Fibroblast of skin of scalp (primary cell): ENCODE measurements at regions not wholly inside any gene's neighbourhood (a gene's known extent, or its start where the extent isn't known, plus 50 kb on each side); places are given as distances from the start of the nearest gene placed in this dataset.

Experiments used
- DNase-seq: peaks from one replicate; pipeline ENCODE4 v3.0.0-alpha.2; 2013

GRCh38 chr5:33299621-33300208 is 141.1 kb upstream of the TARS1 start:
- peak; percentile 73 for DNase-seq

GRCh38 chr5:33300209-33300742 is 140.5 kb upstream of the TARS1 start:
- no peak for DNase-seq

GRCh38 chr5:33303579-33304095 is 137.1 kb upstream of the TARS1 start:
- no peak for DNase-seq

GRCh38 chr5:33304601-33305000 is 136.2 kb upstream of the TARS1 start:
- DNase-seq: no peak

DNA sequence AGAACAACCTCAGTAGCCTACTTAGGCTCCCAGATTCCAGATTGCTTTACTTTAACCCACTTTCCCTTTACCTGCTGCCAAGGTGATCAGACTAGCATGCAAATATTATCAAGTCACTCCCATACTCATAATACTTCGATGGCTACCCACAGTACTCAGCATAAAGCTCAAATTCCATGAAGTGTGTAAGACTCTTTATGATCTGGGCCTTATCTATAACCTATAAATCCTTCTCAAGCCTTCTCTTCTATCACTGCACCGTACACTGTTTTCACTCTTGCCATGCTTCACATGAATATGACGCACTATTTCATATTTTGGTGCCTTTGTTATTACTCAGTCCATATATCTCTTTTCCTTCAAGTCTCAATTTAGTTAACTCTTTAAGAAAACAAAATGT is 135.2 kb upstream of the TARS1 start:
- DNase-seq: no peak

GRCh38 chr5:33306758-33307157 is 134.0 kb upstream of the TARS1 start:
- peak; percentile 43 for DNase-seq

DNA sequence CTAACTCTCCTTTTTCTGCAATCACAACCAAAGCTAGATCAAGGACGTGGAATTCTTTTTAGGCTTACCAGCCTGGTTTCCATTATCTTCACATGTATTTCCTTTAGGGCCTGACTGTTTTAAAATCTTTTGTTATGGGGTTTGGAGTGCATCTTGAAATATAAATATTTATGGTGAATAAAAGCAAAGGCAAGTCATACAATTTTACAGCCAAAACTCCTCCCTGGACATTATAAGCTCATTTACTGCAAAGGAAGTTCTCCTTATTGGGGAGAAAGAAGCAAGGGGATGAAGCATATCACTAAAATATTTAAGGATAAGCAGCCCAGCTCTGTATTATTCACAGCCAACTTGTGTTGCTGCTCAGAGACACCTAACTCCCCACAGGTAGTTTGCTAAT is 132.2 kb upstream of the TARS1 start:
- no peak for DNase-seq

- DNase-seq: no peak
Measured at GRCh38 chr5:33309068-33309467, 131.7 kb upstream of the TARS1 start.

DNA sequence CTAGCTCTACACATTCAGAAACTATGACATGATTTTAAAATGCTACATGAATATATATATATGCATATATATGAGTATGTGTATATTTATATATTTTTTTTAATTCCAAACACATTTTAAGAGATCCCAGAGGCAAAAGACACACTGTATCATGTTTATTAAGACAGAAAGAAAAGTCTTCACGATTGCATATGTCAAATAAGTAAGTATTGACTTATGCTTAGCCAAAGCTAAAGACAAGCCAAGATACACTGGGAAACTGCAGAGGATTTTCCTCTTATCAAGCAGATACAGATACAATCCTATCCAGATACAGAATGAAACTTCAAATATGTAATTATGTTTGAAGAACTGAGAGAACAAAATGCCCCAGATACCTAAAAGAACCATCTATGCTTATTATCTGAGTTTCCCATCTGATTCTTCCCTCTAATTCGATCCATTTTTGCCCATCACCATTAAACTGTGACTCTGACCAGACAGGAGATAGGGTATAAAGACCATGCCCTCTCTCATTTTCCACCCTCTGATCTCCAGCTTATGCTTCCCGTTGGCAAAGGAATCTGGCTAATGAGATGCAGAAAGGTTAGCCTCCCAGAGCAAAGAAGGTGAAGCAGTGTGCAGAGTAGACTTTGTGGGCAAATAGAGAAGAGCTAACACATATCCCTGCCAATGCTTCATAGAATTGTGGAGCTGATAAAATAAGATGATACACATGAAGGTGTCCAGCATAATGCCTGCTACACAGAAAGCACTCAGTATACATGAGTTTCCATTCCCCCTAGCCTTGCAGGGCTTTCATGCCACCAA is 131.0 kb upstream of the TARS1 start:
- DNase-seq: no peak

DNA sequence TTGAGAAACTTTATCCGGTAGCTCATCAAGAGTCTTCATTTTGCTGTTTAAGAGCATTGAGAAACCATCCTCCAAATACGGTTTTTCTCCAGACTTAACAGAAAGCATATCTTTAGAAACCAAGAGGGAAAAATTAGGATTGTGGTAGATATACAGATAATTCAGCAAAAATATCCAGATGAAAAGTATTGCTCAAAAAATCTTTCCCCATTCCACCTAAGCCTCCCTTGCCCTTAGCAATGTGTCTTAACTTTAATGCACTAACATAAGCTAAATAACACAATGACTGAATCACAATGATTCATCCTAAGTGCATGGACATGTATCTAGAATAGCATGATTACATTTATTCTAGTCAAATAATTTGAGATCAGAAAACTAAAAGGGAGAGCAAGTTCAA is 130.3 kb upstream of the TARS1 start:
- DNase-seq: peak; percentile 87

DNA sequence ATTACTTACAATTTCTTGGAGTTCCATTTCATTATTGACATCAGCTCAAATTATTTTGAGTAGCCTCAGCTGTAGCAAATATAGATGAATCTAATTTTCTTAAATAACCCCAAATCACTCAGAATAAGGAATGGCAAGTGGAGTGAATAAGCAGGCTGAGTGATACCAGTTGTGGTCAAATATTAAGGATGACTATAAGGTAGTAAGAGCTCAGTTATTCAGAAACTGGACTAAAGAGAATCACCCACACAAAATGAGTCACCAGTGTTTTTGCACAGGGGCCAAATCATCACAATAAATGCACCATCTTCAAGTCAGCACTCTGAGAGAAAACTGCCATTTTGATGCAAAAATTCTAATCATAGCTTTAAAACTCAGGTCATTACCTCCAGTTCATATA is 128.9 kb upstream of the TARS1 start:
- DNase-seq: peak; percentile 89

GRCh38 chr5:33312571-33313549 is 127.9 kb upstream of the TARS1 start:
- DNase-seq: peak; percentile 85

GRCh38 chr5:33315189-33315588 is 125.6 kb upstream of the TARS1 start:
- peak; percentile 32 for DNase-seq

- DNase-seq: no peak
Measured at GRCh38 chr5:33316773-33317172, 124.0 kb upstream of the TARS1 start.

DNA sequence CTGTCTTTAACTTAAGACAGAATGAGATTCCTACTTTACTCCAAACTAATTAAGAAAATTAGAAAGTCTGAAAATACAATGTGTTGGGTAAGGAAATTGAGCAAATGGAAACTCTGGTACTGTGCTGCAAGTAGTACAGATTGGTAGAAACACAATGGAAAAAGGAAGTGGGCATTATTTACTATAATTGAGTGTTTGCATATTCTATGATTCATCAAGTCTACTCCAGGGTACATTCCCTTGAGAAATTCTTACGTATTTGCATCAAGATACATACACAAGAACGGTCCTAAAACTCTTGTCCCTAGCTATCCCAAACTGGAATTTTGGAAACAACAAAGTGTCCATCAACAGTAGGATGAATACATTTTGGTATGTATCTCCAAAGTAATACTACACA is 123.5 kb upstream of the TARS1 start:
- peak; percentile 32 for DNase-seq

- DNase-seq: no peak
Measured at GRCh38 chr5:33319151-33319550, 121.6 kb upstream of the TARS1 start.

DNA sequence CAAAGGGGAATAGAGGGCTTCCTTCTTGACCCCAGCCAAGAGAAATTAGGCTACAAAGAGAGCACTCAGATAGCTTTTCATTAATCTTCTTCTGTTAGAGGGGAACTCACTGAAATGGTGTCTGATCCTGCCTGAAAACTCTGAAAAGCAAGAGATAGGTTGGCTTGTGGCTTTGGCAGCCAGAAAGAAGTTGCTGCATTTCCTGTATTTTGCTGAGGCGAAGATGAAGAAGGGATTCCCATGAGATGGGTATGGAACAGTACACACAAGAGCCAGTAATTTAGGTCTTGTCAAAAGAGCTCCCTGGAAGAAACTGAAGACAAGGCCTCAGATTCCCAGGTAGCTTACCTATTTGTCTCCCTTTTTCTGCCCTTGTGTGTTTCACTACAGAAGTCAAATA is 120.9 kb upstream of the TARS1 start:
- DNase-seq: peak; percentile 49

DNA sequence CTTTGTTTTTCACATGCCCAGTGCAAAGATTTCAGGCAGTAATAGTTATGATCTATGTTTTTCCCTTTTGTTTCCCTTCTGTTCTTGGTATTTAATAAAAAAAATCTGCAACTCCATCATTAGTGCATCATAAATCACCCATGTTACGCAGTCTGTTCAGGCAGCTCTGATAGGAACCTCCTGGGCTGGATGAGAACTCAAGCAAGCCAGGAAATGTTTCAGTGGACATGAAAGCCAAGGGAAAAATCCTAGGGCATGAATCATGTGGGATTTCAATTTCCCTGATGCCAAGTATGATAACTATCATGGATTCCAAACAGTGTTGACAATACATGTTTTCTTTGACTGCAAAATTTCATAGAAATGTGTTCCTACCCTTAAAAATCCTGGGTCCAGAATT is 119.7 kb upstream of the TARS1 start:
- peak; percentile 97 for DNase-seq

GRCh38 chr5:33322632-33323031 is 118.1 kb upstream of the TARS1 start:
- DNase-seq: no peak

DNA sequence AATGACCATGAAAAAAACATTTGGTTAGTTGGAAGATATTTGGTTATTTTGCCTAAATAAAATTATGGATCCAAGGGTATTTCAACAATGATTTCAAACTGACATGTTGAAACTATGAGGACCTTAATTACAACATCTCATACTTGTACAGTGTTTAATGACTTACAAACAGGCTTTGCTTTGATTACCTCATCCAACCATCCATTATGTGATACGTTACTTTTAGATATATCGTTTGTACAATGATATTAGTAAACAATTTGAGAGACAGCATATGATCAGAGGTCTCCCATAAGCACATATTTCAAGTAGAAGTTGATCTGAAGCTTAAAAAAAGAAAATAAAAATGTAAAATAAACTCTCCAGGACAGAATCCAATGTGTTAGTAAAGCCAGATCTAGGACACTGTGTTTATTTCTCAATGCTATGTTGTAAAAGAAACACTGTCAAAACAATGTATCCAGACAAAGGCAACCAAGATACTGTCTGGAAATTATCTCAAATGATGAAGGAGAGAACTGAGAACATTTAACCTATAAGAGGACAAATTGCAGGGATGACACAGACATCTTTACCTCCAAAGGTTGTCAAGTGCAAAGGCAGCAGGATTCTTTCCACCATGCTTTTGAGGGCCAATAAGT is 116.0 kb upstream of the TARS1 start:
- DNase-seq: no peak

DNA sequence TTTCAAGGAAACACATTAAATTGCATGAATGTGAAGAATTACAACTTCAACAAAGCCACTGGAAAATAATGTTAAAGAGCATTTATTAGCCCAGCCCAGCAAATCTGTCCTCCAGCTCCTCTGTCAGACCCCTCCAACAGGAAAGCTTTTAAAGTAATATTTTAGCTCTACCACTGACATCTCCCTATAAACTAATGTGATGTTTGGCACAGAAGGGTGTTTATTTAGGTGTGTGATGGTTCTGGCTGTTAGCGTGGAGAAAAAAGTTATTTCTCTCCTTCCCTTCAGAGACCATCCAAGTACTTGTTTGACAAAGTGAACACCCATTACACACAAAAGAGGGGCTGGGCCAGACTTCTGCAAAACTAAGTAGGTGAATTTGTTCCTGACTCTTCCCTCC is 111.9 kb upstream of the TARS1 start:
- no peak for DNase-seq

- DNase-seq: no peak
Measured at GRCh38 chr5:33329891-33330290, 110.9 kb upstream of the TARS1 start.
